OCI-LY3 (cell line): ENCODE measurements at regions not wholly inside any gene's neighbourhood (a gene's known extent, or its start where the extent isn't known, plus 50 kb on each side); places are given as distances from the start of the nearest gene placed in this dataset.

Source experiments
- H2AFZ ChIP-seq: fragments of 200-600, 300-600 bp; shearing (Covaris generic); 2 replicates; pipeline ENCODE4 v1.6.0; 2014; ENCODE audit warnings: antibody characterized with exemption, low read depth, low read length
- H3K27ac ChIP-seq: fragments of 200-600, 300-600 bp; sonication (generic); 2 replicates; pipeline ENCODE4 v1.5.1; 2014; ENCODE audit warnings: mild to moderate bottlenecking, low read length, moderate library complexity, mixed read lengths
- H3K27me3 ChIP-seq: fragments of 200-600, 300-600 bp; sonication (generic); 2 replicates; pipeline ENCODE4 v1.6.1; 2014; ENCODE audit warnings: low read depth, low read length, mixed read lengths
- H3K36me3 ChIP-seq: fragments of 200-600, 300-600 bp; sonication (generic); replicated peaks from 2 replicates; pipeline ENCODE3; 2014; ENCODE audit warnings: low read depth, low read length, mixed read lengths
- H3K4me1 ChIP-seq: fragments of 300-600, 200-600 bp; sonication (generic); 2 replicates; pipeline ENCODE4 v1.6.1; 2014; ENCODE audit warnings: low read length, mixed read lengths
- H3K4me2 ChIP-seq: fragments of 200-600, 300-600 bp; sonication (generic); 2 replicates; pipeline ENCODE4 v1.6.1; 2014; ENCODE audit warnings: low read length, mixed read lengths
- H3K4me3 ChIP-seq: fragments of 300-600, 200-600 bp; sonication (generic); 2 replicates; pipeline ENCODE4 v1.5.1; 2014; ENCODE audit warnings: antibody characterized with exemption, mild to moderate bottlenecking, low read length, moderate library complexity
- H3K79me2 ChIP-seq: fragments of 300-600, 200-600 bp; shearing (Covaris generic); 2 replicates; pipeline ENCODE4 v1.6.1; 2014; ENCODE audit warnings: mild to moderate bottlenecking, low read length, mixed read lengths
- H3K9ac ChIP-seq: fragments of 300-600, 200-600 bp; shearing (Covaris generic); 2 replicates; pipeline ENCODE4 v1.6.0; 2014; ENCODE audit warnings: mild to moderate bottlenecking, low read length, moderate library complexity
- H3K9me3 ChIP-seq: fragments of 200-600, 300-600 bp; shearing (Covaris generic); 2 replicates; pipeline ENCODE4 v1.6.1; 2014; ENCODE audit warnings: low read length, mixed read lengths; ENCODE audit not compliant: insufficient read depth
- H4K20me1 ChIP-seq: fragments of 200-600, 300-600 bp; sonication (generic); 2 replicates; pipeline ENCODE4 v1.6.1; 2016; ENCODE audit warnings: low read length, mixed read lengths; ENCODE audit not compliant: insufficient read depth
- EZH2phosphoT487 ChIP-seq: fragments of 200-600 bp; shearing (Covaris generic); IDR thresholded peaks from 2 replicates; pipeline ENCODE4 v1.6.1; 2018; ENCODE audit warnings: antibody characterized with exemption, mixed run types, low read depth
- TF ChIP-seq, protein P1 (sequence below): fragments of 200-600, 300-600 bp; sonication (generic); IDR thresholded peaks from 2 replicates; pipeline ENCODE4 v1.5.1; 2014; ENCODE audit warnings: antibody characterized with exemption, low read length, low read depth

DNA sequence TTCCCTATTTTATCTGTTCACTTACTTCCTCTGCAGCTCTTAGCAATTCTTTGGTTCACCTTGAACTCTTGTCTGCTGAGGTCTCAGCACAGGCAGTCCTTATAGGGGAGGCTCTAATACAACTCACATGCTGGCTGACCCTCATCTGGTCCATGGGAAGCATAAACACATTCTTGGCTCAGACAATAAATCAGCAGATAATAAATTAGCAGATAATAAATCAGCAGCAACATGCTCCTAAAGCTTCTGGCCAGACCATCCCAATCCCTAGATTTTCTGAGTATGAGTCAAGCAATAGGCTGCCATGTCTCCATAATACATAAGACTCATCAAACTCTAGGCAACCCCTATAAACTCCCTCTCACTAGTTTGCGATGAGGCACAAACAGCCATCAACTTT lies 208.6 kb upstream of the STEAP4 start:
- Histone ChIP-seq H3K79me2 (no peaks in the 10 kb centered on the region), H3K27me3 (no peaks in the 10 kb centered on the region), H2AFZ (no peak overlapping the region), H3K4me1 (no peaks in the 10 kb centered on the region), H3K9ac (no peak overlapping the region), H3K36me3 (no peaks in the 10 kb centered on the region), H3K4me3 (no peak overlapping the region), H4K20me1 (no peaks in the 10 kb centered on the region), H3K27ac (no peak overlapping the region), H3K9me3 (no peaks in the 10 kb centered on the region), H3K4me2 (no peak overlapping the region)
- TF ChIP-seq EZH2phosphoT487 = no peak
- TF ChIP-seq, protein P1, sequence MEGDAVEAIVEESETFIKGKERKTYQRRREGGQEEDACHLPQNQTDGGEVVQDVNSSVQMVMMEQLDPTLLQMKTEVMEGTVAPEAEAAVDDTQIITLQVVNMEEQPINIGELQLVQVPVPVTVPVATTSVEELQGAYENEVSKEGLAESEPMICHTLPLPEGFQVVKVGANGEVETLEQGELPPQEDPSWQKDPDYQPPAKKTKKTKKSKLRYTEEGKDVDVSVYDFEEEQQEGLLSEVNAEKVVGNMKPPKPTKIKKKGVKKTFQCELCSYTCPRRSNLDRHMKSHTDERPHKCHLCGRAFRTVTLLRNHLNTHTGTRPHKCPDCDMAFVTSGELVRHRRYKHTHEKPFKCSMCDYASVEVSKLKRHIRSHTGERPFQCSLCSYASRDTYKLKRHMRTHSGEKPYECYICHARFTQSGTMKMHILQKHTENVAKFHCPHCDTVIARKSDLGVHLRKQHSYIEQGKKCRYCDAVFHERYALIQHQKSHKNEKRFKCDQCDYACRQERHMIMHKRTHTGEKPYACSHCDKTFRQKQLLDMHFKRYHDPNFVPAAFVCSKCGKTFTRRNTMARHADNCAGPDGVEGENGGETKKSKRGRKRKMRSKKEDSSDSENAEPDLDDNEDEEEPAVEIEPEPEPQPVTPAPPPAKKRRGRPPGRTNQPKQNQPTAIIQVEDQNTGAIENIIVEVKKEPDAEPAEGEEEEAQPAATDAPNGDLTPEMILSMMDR = no peak

DNA sequence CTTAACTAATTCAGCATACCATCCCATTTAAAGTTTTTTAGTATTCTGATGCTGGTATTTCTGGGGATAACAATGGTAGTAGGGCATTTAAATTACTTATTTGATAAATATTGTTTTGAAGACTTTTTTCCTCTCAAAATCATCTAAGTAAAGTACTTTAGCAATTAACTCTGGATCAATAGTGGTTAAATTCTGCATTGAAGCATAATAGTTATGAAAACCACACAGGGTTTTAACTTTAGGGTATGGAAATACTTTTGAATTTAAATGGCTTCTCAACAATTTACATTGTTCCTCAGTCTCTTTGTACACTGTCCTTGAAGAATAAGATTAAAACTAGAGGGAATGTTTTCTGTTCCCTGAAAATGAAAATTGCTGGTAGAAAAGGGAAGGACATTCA lies 202.6 kb upstream of the STEAP4 start:
- no peak overlapping the region for H3K4me2 ChIP-seq
- no peak overlapping the region for H3K4me3 ChIP-seq
- H3K4me1 ChIP-seq = no peaks in the 10 kb centered on the region
- no peaks in the 10 kb centered on the region for H3K9me3 ChIP-seq
- no peak overlapping the region for H3K27ac ChIP-seq
- H4K20me1 ChIP-seq = no peaks in the 10 kb centered on the region
- H3K79me2 ChIP-seq = no peaks in the 10 kb centered on the region
- no peak overlapping the region for H2AFZ ChIP-seq
- H3K36me3 ChIP-seq = no peaks in the 10 kb centered on the region
- no peaks in the 10 kb centered on the region for H3K27me3 ChIP-seq
- TF ChIP-seq, protein P1 = no peak
- no peak for TF ChIP-seq EZH2phosphoT487
- no peak overlapping the region for H3K9ac ChIP-seq

DNA sequence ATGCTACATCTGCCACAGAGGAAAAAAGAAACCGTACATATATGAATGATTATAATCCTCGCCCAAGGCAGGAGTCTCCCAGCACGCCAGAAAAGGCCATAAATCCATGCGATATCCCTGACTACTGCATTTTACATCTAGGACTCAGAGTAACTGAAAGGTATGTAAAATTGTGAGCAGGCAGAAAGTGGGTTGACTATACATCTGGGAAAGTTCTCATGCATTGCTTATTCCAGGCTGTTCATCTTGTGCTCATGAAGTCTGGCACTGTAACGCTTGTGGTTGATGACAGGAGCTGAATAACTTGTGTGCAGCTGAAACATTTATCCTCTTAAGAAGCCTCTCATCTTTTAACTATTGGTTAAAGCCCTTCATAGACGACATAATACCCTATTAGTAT lies 193.4 kb upstream of the STEAP4 start:
- Histone ChIP-seq H3K27me3 (no peaks in the 10 kb centered on the region), H3K36me3 (no peaks in the 10 kb centered on the region), H4K20me1 (no peaks in the 10 kb centered on the region), H3K9ac (no peak overlapping the region), H3K79me2 (no peaks in the 10 kb centered on the region), H3K4me3 (no peak overlapping the region), H3K4me2 (no peak overlapping the region), H3K4me1 (no peaks in the 10 kb centered on the region), H2AFZ (no peak overlapping the region), H3K9me3 (no peaks in the 10 kb centered on the region), H3K27ac (no peak overlapping the region)
- TF ChIP-seq, protein P1 = no peak
- TF ChIP-seq EZH2phosphoT487 = no peak

DNA sequence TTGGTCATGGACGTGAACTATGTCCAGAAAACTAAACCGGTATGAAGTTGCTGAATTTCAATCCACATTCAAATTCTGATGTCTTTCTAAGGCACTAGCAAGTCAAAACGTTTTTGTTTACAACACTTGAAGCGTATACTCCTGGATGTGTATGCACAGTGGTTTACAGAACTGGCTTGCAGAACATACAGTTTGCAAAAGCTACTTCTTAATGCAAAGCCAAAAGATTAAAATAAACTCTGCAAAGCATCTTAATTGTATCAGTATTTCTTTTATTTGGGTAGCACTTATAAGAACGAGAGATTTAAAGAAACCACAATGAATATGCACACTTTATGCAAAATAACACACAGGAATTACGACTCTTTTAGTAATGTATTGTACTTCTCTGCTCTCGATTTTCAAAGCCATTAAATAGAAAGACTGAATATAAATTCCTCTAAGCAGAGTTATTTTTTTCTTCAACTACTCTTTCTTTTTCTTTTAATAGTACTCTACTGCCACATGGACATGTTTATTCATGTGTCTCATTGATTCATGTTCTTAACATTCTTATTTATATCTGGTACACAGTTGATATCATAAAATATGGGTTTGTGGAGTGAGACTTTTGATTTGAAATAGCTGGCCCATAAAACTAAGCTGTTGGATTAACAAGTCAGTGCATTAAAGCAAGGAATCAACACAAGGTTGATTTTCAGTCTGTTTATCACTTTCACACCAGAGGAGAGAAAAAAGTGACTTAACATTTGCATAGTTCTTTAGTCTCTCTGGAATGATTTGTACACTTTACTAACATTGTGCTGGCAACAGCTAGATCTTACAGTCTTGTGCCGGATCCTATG lies 189.4 kb upstream of the STEAP4 start:
- Histone ChIP-seq H3K36me3 (no peaks in the 10 kb centered on the region), H3K9me3 (no peaks in the 10 kb centered on the region), H3K4me3 (no peak overlapping the region), H3K4me1 (no peaks in the 10 kb centered on the region), H4K20me1 (no peaks in the 10 kb centered on the region), H3K4me2 (no peak overlapping the region), H3K79me2 (no peaks in the 10 kb centered on the region), H3K9ac (no peak overlapping the region), H2AFZ (no peak overlapping the region), H3K27me3 (no peaks in the 10 kb centered on the region), H3K27ac (no peak overlapping the region)
- TF ChIP-seq, protein P1 = no peak
- no peak for TF ChIP-seq EZH2phosphoT487
